Chondrocyte (in vitro differentiated cells): ENCODE measurements at regions not wholly inside any gene's neighbourhood (a gene's known extent, or its start where the extent isn't known, plus 50 kb on each side); places are given as distances from the start of the nearest gene placed in this dataset.

Experiments used
- DNase-seq: peaks from one replicate; pipeline ENCODE4 v3.0.0; 2021; ENCODE audit warnings: mixed read lengths, low spot score
- H3K27ac Mint-ChIP-seq: one replicate; pipeline ENCODE4 v1.8.0; 2021; ENCODE audit warnings: mild to moderate bottlenecking, moderate library complexity, mixed read lengths; ENCODE audit not compliant: unreplicated experiment
- H3K27me3 Mint-ChIP-seq: 2 replicates; pipeline ENCODE4 v1.8.0; 2021; ENCODE audit warnings: low read depth, mixed read lengths
- H3K36me3 Mint-ChIP-seq: 2 replicates; pipeline ENCODE4 v1.8.0; 2021; ENCODE audit warnings: low read depth, mixed read lengths
- H3K4me1 Mint-ChIP-seq: 2 replicates; pipeline ENCODE4 v1.8.0; 2021; ENCODE audit warnings: low read depth, mild to moderate bottlenecking, mixed read lengths
- H3K4me3 Mint-ChIP-seq: one replicate; pipeline ENCODE4 v1.8.0; 2021; ENCODE audit warnings: mild to moderate bottlenecking, moderate library complexity, mixed read lengths; ENCODE audit not compliant: unreplicated experiment
- H3K9me3 Mint-ChIP-seq: 2 replicates; pipeline ENCODE4 v1.8.0; 2021; ENCODE audit warnings: low read depth, mixed read lengths
- TF ChIP-seq, protein P1 (sequence below): fragments of 200-600 bp; sonication (generic); IDR thresholded peaks from 2 replicates; pipeline ENCODE4 v1.5.0; 2021; ENCODE audit warnings: antibody characterized with exemption, mild to moderate bottlenecking, moderate library complexity

DNA sequence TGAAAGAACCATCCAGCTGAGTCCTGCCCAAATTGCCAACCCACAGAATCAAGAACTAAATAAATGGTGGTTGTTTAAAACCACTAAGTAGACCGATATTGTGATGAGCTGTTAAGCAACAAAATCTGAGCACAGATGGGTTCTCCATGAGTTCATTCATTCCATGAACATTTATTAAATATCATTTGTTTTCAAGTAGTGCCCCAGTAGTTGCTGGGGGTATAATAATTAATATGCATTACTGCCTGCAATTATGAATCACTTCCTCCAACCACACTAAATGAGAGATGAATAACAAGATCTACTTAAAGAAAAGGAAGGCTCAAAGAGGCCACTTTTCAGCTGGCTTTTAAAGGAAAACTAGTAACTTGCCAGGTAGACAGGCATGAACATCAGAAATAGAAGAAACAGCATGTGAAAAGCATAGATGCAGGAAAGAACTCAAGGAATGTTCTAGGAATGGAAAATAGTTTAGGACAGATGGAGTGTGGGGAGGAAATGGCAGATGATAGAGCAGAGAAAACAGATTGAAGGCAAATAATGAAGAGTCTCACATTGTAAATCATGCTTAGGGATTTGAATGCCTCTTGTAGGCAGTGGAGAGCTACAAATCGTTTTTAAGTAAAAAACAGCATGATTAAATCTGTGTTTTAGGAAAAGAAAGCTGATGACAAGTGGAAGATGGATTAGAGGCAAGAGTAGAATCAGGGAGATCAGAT lies 641.7 kb upstream of the DIPK2B start:
- Mint-ChIP-seq H3K9me3 (peaks cover 11% of the 10 kb centered on the region), H3K4me3 (no peak overlapping the region), H3K36me3 (no peaks in the 10 kb centered on the region), H3K27ac (peak overlapping the region; percentile 25), H3K4me1 (peaks cover 28% of the 10 kb centered on the region), H3K27me3 (no peaks in the 10 kb centered on the region)
- no peak for DNase-seq
- TF ChIP-seq, protein P1, sequence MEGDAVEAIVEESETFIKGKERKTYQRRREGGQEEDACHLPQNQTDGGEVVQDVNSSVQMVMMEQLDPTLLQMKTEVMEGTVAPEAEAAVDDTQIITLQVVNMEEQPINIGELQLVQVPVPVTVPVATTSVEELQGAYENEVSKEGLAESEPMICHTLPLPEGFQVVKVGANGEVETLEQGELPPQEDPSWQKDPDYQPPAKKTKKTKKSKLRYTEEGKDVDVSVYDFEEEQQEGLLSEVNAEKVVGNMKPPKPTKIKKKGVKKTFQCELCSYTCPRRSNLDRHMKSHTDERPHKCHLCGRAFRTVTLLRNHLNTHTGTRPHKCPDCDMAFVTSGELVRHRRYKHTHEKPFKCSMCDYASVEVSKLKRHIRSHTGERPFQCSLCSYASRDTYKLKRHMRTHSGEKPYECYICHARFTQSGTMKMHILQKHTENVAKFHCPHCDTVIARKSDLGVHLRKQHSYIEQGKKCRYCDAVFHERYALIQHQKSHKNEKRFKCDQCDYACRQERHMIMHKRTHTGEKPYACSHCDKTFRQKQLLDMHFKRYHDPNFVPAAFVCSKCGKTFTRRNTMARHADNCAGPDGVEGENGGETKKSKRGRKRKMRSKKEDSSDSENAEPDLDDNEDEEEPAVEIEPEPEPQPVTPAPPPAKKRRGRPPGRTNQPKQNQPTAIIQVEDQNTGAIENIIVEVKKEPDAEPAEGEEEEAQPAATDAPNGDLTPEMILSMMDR, result no peak

- H3K27me3 Mint-ChIP-seq, result no peaks in the 10 kb centered on the region
- TF ChIP-seq, protein P1, result no peak
- H3K4me1 Mint-ChIP-seq, result peaks cover 28% of the 10 kb centered on the region
- H3K9me3 Mint-ChIP-seq, result peaks cover 11% of the 10 kb centered on the region
- no peaks in the 10 kb centered on the region for H3K36me3 Mint-ChIP-seq
- no peak overlapping the region for H3K4me3 Mint-ChIP-seq
- no peak for DNase-seq
- H3K27ac Mint-ChIP-seq, result no peak overlapping the region
Measured at GRCh38 chrX:45840411-45840950, 639.8 kb upstream of the DIPK2B start.

- H3K27ac Mint-ChIP-seq, result no peak overlapping the region
- TF ChIP-seq, protein P1, result no peak
- no peaks in the 10 kb centered on the region for H3K27me3 Mint-ChIP-seq
- DNase-seq, result no peak
- no peak overlapping the region for H3K4me3 Mint-ChIP-seq
- peaks cover 7% of the 10 kb centered on the region for H3K9me3 Mint-ChIP-seq
- H3K36me3 Mint-ChIP-seq, result peaks cover 3% of the 10 kb centered on the region
- H3K4me1 Mint-ChIP-seq, result no peaks in the 10 kb centered on the region
Measured at GRCh38 chrX:45830343-45830742, 629.7 kb upstream of the DIPK2B start.

- no peak for DNase-seq
- Mint-ChIP-seq H3K36me3 (no peaks in the 10 kb centered on the region), H3K9me3 (no peaks in the 10 kb centered on the region), H3K4me3 (no peak overlapping the region), H3K4me1 (peaks cover 15% of the 10 kb centered on the region), H3K27ac (no peak overlapping the region), H3K27me3 (no peaks in the 10 kb centered on the region)
- TF ChIP-seq, protein P1, result peak; percentile 78
Measured at GRCh38 chrX:45824471-45824870, 623.8 kb upstream of the DIPK2B start.

- no peaks in the 10 kb centered on the region for H3K36me3 Mint-ChIP-seq
- no peak overlapping the region for H3K27ac Mint-ChIP-seq
- TF ChIP-seq, protein P1, result no peak
- DNase-seq, result no peak
- peaks cover 4% of the 10 kb centered on the region for H3K9me3 Mint-ChIP-seq
- no peak overlapping the region for H3K4me3 Mint-ChIP-seq
- H3K4me1 Mint-ChIP-seq, result peaks cover 15% of the 10 kb centered on the region
- H3K27me3 Mint-ChIP-seq, result no peaks in the 10 kb centered on the region
Measured at GRCh38 chrX:45823536-45823935, 622.9 kb upstream of the DIPK2B start.
